ENCODE measurements at regions not wholly inside any gene's neighbourhood (a gene's known extent, or its start where the extent isn't known, plus 50 kb on each side); places are given as distances from the start of the nearest gene placed in this dataset.

DNA sequence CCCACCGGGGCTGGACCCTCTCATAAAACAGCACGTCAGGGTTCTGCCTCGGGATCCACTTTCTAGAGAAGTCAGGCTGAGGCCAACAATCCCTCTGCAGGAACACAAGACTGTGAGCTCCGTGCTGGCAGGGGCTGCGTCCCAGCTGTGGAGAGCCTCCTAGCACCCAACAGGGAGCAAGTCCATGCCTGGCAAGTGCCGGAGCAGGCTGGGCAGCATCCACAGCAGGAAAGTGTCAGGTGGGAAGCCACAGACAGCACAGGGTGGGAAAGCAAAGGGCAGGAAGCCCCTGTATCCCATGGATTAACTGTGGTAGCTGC is 682.3 kb downstream of the TBC1D22A start:
- no peak for DNase-seq

DNA sequence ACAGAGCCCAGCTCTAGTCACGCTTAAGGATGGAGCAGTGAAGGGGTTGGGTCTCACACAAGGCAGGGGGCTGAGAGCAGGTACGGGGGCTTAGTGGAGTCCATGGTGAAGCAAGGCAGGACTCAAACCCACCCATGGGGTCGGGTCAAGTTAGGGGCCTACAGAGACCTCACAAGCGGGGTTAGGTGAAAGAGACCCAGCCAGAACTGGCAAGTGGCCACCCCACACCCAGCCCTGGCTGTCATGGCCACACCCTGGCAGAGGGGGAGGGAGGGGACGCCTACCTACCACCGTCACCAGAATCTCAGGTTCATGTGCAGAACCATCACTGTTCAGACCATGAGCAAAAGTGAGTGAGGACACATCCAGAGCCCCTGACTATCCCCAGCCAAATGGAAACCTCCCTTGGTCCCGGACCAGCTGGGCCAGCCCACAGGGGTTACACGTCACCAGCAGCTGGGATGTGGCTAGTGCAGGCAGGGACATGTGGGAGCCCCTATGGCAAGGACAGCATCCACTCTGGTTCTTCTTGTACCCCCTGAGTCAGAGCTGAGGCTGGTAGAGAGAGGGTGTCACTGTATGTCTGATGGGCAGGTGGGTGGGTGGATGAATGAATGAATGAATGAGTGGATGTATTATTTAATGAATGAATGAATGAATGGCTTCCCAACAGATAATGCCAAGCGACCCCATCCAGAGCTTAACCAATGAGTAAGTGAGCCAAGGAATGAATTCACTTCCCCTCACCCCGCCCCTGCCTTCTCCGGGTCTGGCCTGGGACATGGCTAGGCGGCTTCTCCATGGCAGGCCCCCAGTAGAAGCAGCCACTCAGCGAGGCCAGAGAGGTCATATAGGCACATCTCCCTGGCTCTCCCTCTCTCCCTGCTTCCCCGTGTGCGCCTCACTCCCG is 681.6 kb downstream of the TBC1D22A start:
- DNase-seq, result no peak

GRCh38 chr22:47442821-47443220 is 680.4 kb downstream of the TBC1D22A start:
- no peak for DNase-seq

- no peak for DNase-seq
Observed at GRCh38 chr22:47439643-47440265, 677.3 kb downstream of the TBC1D22A start.

DNA sequence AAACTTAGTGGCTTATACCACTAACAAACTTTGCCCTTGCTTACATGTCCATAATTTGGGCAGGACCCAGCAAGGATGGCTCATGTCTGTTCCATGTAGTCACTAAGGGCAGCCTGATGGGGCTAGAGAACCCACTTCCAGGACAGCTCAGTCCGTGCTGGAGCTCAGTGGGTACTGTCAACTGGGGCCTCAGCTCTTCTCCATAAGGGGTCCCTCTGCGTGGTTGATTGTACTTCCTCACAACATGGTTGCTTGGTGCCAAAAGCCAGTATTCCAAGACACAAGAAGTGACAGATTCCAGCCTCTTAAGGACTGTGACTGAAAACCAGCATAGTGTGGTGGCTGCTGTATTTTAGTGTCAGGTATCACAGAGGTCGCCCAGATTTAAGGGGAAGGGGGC is 675.2 kb downstream of the TBC1D22A start:
- DNase-seq, result no peak

- no peak for DNase-seq
Observed at GRCh38 chr22:47437110-47437509, 674.7 kb downstream of the TBC1D22A start.

DNA sequence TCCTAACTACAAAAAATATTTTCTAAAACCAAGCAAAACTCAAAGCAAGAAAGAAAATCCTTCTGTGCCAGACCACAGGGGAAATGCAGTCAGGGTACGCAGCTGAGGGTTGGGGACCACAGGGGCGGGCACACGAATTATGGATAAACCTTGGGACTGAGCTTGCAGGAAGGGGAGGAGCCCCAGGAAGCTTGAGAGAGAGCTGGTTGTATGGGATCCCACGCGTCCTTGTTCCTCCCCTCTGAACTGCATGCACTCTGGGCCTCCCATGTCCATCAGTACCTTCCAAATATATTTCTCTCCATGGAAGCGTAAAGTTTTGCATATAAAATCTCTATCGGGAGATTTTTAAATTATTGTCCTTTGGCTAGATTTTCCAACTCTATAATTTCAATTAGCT is 673.4 kb downstream of the TBC1D22A start:
- DNase-seq, result no peak

- no peak for DNase-seq
Observed at GRCh38 chr22:47435204-47435487, 672.7 kb downstream of the TBC1D22A start.

- peak in 1 of 56 donors; percentile 3 for DNase-seq
Observed at GRCh38 chr22:47434336-47435203, 672.1 kb downstream of the TBC1D22A start.

GRCh38 chr22:47433627-47434026 is 671.2 kb downstream of the TBC1D22A start:
- no peak for DNase-seq

GRCh38 chr22:47432683-47433082 is 670.2 kb downstream of the TBC1D22A start:
- DNase-seq, result no peak

GRCh38 chr22:47423861-47424820 is 661.7 kb downstream of the TBC1D22A start:
- DNase-seq, result no peak

GRCh38 chr22:47423266-47423665 is 660.8 kb downstream of the TBC1D22A start:
- DNase-seq, result no peak

DNA sequence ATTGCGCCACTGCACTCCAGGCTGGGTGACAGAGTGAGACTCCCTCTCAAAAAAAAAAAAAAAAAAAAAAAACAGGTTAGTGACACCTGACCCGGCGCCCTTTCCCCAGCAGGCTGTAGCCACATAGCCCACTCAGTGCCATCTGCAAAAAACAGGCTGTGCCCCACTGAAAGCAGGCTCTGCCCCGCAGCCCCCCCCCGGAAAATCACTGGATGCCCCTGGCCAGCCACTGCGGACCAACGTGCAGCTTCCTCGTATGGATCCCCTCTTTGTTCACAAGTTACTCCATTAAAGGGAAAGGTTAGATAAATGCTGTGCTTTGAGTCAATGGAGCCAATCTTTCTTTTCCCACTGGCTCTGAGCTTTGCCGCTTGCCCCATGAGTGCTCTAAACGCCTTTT is 660.3 kb downstream of the TBC1D22A start:
- no peak for DNase-seq

DNA sequence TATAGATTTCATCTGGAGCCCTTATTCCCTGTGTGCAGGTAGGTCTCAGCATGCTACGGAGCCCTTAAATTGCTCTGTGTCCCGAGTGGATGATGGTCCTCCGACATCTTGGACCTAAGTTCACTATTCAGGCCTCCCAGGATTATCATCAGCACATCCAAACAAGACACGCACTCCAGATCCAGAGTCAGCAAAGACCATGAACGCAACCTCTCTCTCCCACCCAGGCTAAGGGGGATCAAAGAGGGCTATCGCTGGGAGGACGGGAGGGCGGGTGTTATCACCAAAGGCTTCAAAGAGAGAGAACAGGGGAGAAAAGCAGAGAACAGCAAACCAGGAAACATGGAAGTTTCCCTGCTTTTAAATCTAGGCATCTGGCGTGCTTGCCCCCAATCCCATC is 659.4 kb downstream of the TBC1D22A start:
- DNase-seq, result no peak

- no peak for DNase-seq
Observed at GRCh38 chr22:47420211-47420610, 657.8 kb downstream of the TBC1D22A start.

- no peak for DNase-seq
Observed at GRCh38 chr22:47419239-47419638, 656.8 kb downstream of the TBC1D22A start.

- DNase-seq, result no peak
Observed at GRCh38 chr22:47417699-47418098, 655.2 kb downstream of the TBC1D22A start.

- DNase-seq, result no peak
Observed at GRCh38 chr22:47411006-47411405, 648.6 kb downstream of the TBC1D22A start.

GRCh38 chr22:47409539-47410275 is 647.3 kb downstream of the TBC1D22A start:
- no peak for DNase-seq

All from amygdala (tissue), 56 donors.